ENCODE measurements at regions not wholly inside any gene's neighbourhood (a gene's known extent, or its start where the extent isn't known, plus 50 kb on each side); places are given as distances from the start of the nearest gene placed in this dataset.

GRCh38 chr10:80741278-80741677 is 203.6 kb downstream of the SH2D4B start:
- no peak for TF ChIP-seq EZH2 (IDR thresholded peaks at IDR 0.05; ENCODE audit: borderline replicate concordance, low read length)
- no peak for TF ChIP-seq CTCF (IDR thresholded peaks at IDR 0.05; ENCODE audit: low read length)
